Ishikawa (cell line): ENCODE measurements at regions not wholly inside any gene's neighbourhood (a gene's known extent, or its start where the extent isn't known, plus 50 kb on each side); places are given as distances from the start of the nearest gene placed in this dataset.

ENCODE experiments used
- CEBPB ChIP-seq: IDR thresholded peaks from 2 replicates; pipeline ENCODE4 v1.6.1; 2012
- CREB1 ChIP-seq: IDR thresholded peaks from 2 replicates; pipeline ENCODE4 v1.6.1; 2012; ENCODE audit warnings: low read depth
- EGR1 ChIP-seq: IDR thresholded peaks from 2 replicates; pipeline ENCODE4 v1.6.1; 2012
- EP300 ChIP-seq: IDR thresholded peaks from 2 replicates; pipeline ENCODE4 v1.6.1; 2012; ENCODE audit warnings: borderline replicate concordance
- FOXM1 ChIP-seq: IDR thresholded peaks from 2 replicates; pipeline ENCODE4 v1.6.1; 2012; ENCODE audit warnings: low read depth, borderline replicate concordance
- MAX ChIP-seq: IDR thresholded peaks from 2 replicates; pipeline ENCODE4 v1.6.1; 2012
- NFIC ChIP-seq: IDR thresholded peaks from 2 replicates; pipeline ENCODE4 v1.6.1; 2012
- RAD21 ChIP-seq: IDR thresholded peaks from 2 replicates; pipeline ENCODE4 v1.6.1; 2012; ENCODE audit warnings: low read depth
- REST ChIP-seq: IDR thresholded peaks from 2 replicates; pipeline ENCODE4 v1.6.1; 2012; ENCODE audit warnings: low read depth, mild to moderate bottlenecking
- TAF1 ChIP-seq: IDR thresholded peaks from 2 replicates; pipeline ENCODE4 v1.6.1; 2012; ENCODE audit warnings: low read depth, mild to moderate bottlenecking
- TCF12 ChIP-seq: IDR thresholded peaks from 2 replicates; pipeline ENCODE4 v1.6.1; 2012; ENCODE audit warnings: low read depth
- TEAD4 ChIP-seq: IDR thresholded peaks from 2 replicates; pipeline ENCODE4 v1.6.1; 2012
- YY1 ChIP-seq: IDR thresholded peaks from 2 replicates; pipeline ENCODE4 v1.6.1; 2012; ENCODE audit warnings: low read depth
- ZBTB7A ChIP-seq: IDR thresholded peaks from 2 replicates; pipeline ENCODE4 v1.6.1; 2012; ENCODE audit warnings: low read depth
- TF ChIP-seq, protein P1 (sequence below): IDR thresholded peaks from 2 replicates; pipeline ENCODE4 v1.6.1; 2012

DNA sequence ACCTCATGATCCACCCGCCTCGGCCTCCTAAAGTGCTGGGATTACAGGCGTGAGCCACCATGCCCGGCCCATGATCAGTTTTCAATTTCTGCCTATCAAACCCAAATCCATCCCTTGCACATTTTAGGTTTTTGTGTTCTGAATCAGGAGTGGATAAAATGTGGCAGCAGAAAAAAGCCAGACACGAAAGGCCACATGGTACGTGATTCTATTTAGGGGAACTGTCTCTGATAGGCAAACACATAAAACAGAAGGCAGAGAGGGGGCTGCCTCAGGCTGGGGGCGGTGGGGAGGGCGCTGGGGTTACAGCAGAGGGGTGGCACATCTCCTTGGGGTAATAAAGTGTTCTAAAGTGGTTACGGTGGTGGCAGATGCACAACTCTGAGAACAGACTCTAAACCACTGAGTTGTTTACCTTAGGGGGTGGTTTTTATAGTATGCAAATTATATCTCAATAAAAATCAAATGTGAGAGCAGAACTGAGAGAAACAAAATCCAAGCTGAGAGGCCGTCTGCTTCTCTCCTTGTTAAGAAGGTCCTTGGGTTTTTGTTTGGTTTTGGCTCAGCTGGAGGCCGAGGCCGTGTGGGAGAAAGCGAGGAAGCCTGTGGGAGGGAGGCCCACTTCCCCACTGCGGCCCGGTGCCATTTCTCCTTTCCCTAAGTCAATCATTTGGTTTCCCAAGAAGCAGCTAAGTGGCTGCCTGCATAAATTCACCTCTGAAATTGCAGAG lies 78.0 kb downstream of the SOWAHC start:
- TF ChIP-seq TCF12 (no peak), FOXM1 (no peak), REST (no peak), YY1 (no peak), TEAD4 (no peak), TAF1 (no peak), EGR1 (no peak)
- TF ChIP-seq, protein P1, sequence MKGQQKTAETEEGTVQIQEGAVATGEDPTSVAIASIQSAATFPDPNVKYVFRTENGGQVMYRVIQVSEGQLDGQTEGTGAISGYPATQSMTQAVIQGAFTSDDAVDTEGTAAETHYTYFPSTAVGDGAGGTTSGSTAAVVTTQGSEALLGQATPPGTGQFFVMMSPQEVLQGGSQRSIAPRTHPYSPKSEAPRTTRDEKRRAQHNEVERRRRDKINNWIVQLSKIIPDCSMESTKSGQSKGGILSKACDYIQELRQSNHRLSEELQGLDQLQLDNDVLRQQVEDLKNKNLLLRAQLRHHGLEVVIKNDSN, result no peak

- TF ChIP-seq ZBTB7A, result no peak
- TF ChIP-seq, protein P1, result no peak
- no peak for TF ChIP-seq TAF1
- no peak for TF ChIP-seq EP300
- no peak for TF ChIP-seq EGR1
- TF ChIP-seq TCF12, result no peak
- no peak for TF ChIP-seq FOXM1
- no peak for TF ChIP-seq YY1
- TF ChIP-seq RAD21, result no peak
- TF ChIP-seq REST, result no peak
- peak; percentile 37; the same call in 1 of the 2 replicates for TF ChIP-seq NFIC
- peak; percentile 88 for TF ChIP-seq TEAD4
- TF ChIP-seq MAX, result no peak
Measured at GRCh38 chr2:109694190-109694589, 80.0 kb downstream of the SOWAHC start.

DNA sequence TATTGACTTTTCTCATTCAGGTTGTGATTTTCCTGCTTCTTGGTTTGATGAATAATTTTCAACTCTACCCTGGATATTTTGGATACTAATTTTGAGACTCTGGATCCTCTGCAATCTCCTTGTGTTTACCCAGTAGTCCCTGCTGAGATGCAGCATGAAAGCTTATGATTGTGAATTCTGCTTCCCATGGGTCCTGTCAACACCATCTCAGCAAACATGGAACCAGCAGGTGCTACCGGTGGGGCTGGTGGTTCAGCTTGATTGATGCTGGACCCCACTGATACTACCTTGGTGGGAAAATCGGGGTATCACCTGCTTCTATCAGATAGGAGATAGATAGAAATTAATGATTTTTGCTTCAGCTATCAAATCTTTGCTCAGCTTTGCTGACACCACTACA lies 81.1 kb downstream of the SOWAHC start:
- no peak for TF ChIP-seq FOXM1
- no peak for TF ChIP-seq ZBTB7A
- TF ChIP-seq, protein P1, result no peak
- TF ChIP-seq EP300, result no peak
- TF ChIP-seq REST, result no peak
- TF ChIP-seq NFIC, result no peak
- no peak for TF ChIP-seq TEAD4
- TF ChIP-seq TCF12, result no peak
- TF ChIP-seq EGR1, result no peak
- no peak for TF ChIP-seq CREB1
- TF ChIP-seq MAX, result no peak
- TF ChIP-seq YY1, result no peak
- TF ChIP-seq TAF1, result no peak
- TF ChIP-seq CEBPB, result no peak
- no peak for TF ChIP-seq RAD21

DNA sequence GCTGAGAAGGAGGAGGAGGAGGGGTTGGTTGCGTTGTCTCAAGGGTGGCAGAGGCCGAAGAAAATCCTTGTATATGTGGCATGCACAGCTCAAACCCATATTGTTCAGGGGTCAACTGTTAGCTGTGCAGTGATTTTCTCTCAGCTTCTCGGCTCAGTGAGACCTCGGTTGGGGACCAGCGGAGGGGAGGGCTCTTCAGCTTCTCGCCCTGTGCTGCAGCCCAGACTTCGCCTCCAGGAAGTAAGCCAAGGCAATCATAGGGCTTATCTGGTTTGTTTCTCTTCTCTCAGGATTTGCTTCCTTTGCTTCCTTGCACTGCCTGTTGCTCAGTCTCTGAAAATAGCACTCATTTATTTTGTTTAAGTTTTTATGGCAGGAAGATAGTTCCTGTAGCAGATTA lies 85.5 kb downstream of the SOWAHC start:
- TF ChIP-seq NFIC, result no peak
- TF ChIP-seq CEBPB, result no peak
- TF ChIP-seq, protein P1, result no peak
- no peak for TF ChIP-seq FOXM1
- no peak for TF ChIP-seq MAX
- no peak for TF ChIP-seq RAD21
- TF ChIP-seq EP300, result no peak
- TF ChIP-seq TCF12, result no peak
- TF ChIP-seq TAF1, result no peak
- TF ChIP-seq TEAD4, result no peak
- TF ChIP-seq REST, result no peak
- TF ChIP-seq CREB1, result no peak
- no peak for TF ChIP-seq EGR1
- TF ChIP-seq YY1, result no peak
- no peak for TF ChIP-seq ZBTB7A
